Activated CD4-positive, alpha-beta T cell treated with anti-CD3 and anti-CD28 coated beads for 36 hours (primary cell): ENCODE measurements at regions not wholly inside any gene's neighbourhood (a gene's known extent, or its start where the extent isn't known, plus 50 kb on each side); places are given as distances from the start of the nearest gene placed in this dataset.

Source experiments
- ATAC-seq: fragments of 200-7000 bp; cut with Tn5 transposase; one replicate; pipeline ENCODE4 v1.10.0; 2021; ENCODE audit warnings: mild to moderate bottlenecking, moderate library complexity
- CTCF ChIA-PET: fragments of 350-600 bp; sonication (Branson Sonifier 250); formaldehyde crosslinking; loops from one replicate; lab custom pipeline; 2021; ENCODE audit warnings: antibody characterized with exemption; lab: Charles Lee
- POLR2A ChIA-PET: fragments of 350-600 bp; sonication (Branson Sonifier 250); formaldehyde crosslinking; loops from one replicate; lab custom pipeline; 2021; ENCODE audit warnings: antibody characterized with exemption, inconsistent platforms; lab: Charles Lee
- DNase-seq: peaks from one replicate; pipeline ENCODE4 v3.0.0-alpha.2; 2020
- H3K27ac Mint-ChIP-seq: one replicate; pipeline ENCODE4 v1.8.0; 2021; ENCODE audit warnings: mixed read lengths
- H3K27me3 Mint-ChIP-seq: one replicate; pipeline ENCODE4 v1.8.0; 2021; ENCODE audit warnings: mixed read lengths
- H3K36me3 Mint-ChIP-seq: one replicate; pipeline ENCODE4 v1.8.0; 2021; ENCODE audit warnings: low read depth, mixed read lengths
- H3K4me1 Mint-ChIP-seq: one replicate; pipeline ENCODE4 v1.8.0; 2021; ENCODE audit warnings: mixed read lengths
- H3K4me3 Mint-ChIP-seq: one replicate; pipeline ENCODE4 v1.8.0; 2021; ENCODE audit warnings: mild to moderate bottlenecking, moderate library complexity, mixed read lengths
- H3K9me3 Mint-ChIP-seq: one replicate; pipeline ENCODE4 v1.8.0; 2021; ENCODE audit warnings: low read depth, mixed read lengths
- intact Hi-C, 2 experiments: fragments of 100-400 bp; cut with DNase I in 1 of 2; cut with micrococcal nuclease in 1 of 2; formaldehyde crosslinking; loops; one replicate each; pipeline versions ENCODE4 v1.14.2 to v1.15.1; 2022 to 2024; cut with DNase I, micrococcal nuclease

GRCh38 chr5:130272837-130273236 lies 368.6 kb downstream of the CHSY3 start:
- peaks cover 7% of the 10 kb centered on the region for H3K27me3 Mint-ChIP-seq
- no peak overlapping the region for H3K4me3 Mint-ChIP-seq
- POLR2A ChIA-PET, result no interaction called here
- no peak for DNase-seq
- H3K36me3 Mint-ChIP-seq, result no peaks in the 10 kb centered on the region
- ATAC-seq, result no peak
- H3K27ac Mint-ChIP-seq, result no peak overlapping the region
- H3K4me1 Mint-ChIP-seq, result no peaks in the 10 kb centered on the region
- intact Hi-C loops, result no loop called here
- no peaks in the 10 kb centered on the region for H3K9me3 Mint-ChIP-seq
- CTCF ChIA-PET, result no interaction called here

DNA sequence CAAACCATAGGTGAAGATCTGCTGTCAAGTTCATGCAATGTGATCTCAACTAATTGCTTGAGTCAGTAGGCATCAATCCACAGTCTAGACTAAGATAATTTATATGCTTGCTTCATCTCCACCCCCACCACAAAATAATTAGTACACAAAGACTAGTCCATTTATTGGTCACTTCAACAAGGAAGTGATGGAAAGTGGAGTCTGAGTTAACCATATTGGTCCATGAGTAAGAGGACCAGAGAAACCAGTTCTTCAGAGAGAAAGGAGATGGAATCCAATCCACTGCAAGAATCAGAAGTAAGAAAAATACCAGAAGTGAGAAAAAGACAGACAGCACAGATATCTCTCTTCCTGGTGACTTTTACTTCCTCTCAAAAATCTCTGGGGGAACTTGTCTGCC lies 366.5 kb downstream of the CHSY3 start:
- peaks cover 7% of the 10 kb centered on the region for H3K27me3 Mint-ChIP-seq
- ChIA-PET POLR2A (no interaction called here), CTCF (no interaction called here)
- no peaks in the 10 kb centered on the region for H3K4me1 Mint-ChIP-seq
- H3K4me3 Mint-ChIP-seq, result no peak overlapping the region
- H3K9me3 Mint-ChIP-seq, result peaks cover 2% of the 10 kb centered on the region
- DNase-seq (no peak), ATAC-seq (no peak)
- no peak overlapping the region for H3K27ac Mint-ChIP-seq
- no peaks in the 10 kb centered on the region for H3K36me3 Mint-ChIP-seq
- intact Hi-C loops, result no loop called here

DNA sequence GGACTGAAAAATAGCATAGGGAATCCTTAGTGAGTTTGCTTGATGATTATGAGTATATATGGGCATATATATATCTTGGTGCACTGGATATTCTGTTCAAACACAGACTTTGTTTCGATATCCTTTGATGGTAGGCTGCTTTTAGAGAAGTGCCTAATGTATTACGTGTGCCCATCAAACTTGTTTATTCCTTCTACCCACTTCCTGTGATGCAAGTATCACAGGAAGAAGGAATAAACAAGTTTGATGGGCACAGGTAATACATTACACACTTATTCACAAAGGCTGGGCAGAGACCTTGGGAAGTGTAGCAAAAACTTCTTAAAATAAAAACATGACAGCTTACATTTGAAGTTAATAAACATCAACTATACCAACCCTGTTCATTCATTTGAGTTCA lies 364.2 kb downstream of the CHSY3 start:
- no peak overlapping the region for H3K27ac Mint-ChIP-seq
- H3K9me3 Mint-ChIP-seq, result peaks cover 2% of the 10 kb centered on the region
- ATAC-seq, result no peak
- H3K36me3 Mint-ChIP-seq, result no peaks in the 10 kb centered on the region
- H3K4me1 Mint-ChIP-seq, result no peaks in the 10 kb centered on the region
- POLR2A ChIA-PET, result no interaction called here
- H3K27me3 Mint-ChIP-seq, result peaks cover 7% of the 10 kb centered on the region
- no peak for DNase-seq
- intact Hi-C loops, result no loop called here
- H3K4me3 Mint-ChIP-seq, result no peak overlapping the region
- CTCF ChIA-PET, result no interaction called here

GRCh38 chr5:130267926-130268325 lies 363.7 kb downstream of the CHSY3 start:
- H3K36me3 Mint-ChIP-seq, result no peaks in the 10 kb centered on the region
- H3K4me1 Mint-ChIP-seq, result no peaks in the 10 kb centered on the region
- intact Hi-C loops, result no loop called here
- DNase-seq (no peak), ATAC-seq (no peak)
- ChIA-PET POLR2A (no interaction called here), CTCF (no interaction called here)
- peaks cover 2% of the 10 kb centered on the region for H3K9me3 Mint-ChIP-seq
- peaks cover 7% of the 10 kb centered on the region for H3K27me3 Mint-ChIP-seq
- H3K27ac Mint-ChIP-seq, result no peak overlapping the region
- H3K4me3 Mint-ChIP-seq, result no peak overlapping the region

GRCh38 chr5:130260481-130260880 lies 356.2 kb downstream of the CHSY3 start:
- Mint-ChIP-seq H3K27ac (no peak overlapping the region), H3K9me3 (no peaks in the 10 kb centered on the region), H3K4me1 (no peaks in the 10 kb centered on the region), H3K27me3 (no peaks in the 10 kb centered on the region), H3K36me3 (no peaks in the 10 kb centered on the region), H3K4me3 (no peak overlapping the region)
- ChIA-PET CTCF (no interaction called here), POLR2A (no interaction called here)
- ATAC-seq (no peak), DNase-seq (no peak)
- intact Hi-C loops, result no loop called here

DNA sequence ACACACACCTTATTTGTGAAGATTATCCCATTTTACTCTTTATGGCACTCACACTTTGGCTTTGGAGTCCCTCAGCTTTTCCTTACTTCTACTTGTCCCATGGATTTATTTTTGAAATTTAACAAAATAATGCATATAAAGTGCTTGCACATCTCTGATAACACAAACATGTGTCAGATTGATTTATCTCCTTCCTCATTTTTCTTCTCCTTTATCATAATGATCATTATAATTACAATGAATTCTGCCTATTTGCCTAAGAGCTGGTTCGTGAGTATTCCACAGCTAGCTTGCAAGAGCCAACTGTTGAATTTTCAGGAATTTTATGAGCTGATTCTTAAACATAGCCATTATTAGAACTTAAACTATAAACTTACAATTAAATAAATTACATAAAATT lies 347.7 kb downstream of the CHSY3 start:
- ChIA-PET CTCF (interaction anchor here (1.5 kb wide), 1 partner anchor 20 kb away, joined by 3 read pairs; no protein-coding TSS in a partner anchor), POLR2A (no interaction called here)
- no peak overlapping the region for H3K4me3 Mint-ChIP-seq
- no peaks in the 10 kb centered on the region for H3K36me3 Mint-ChIP-seq
- ATAC-seq, result no peak
- no peak overlapping the region for H3K27ac Mint-ChIP-seq
- intact Hi-C loops, result no loop called here
- H3K27me3 Mint-ChIP-seq, result no peaks in the 10 kb centered on the region
- H3K4me1 Mint-ChIP-seq, result no peaks in the 10 kb centered on the region
- H3K9me3 Mint-ChIP-seq, result no peaks in the 10 kb centered on the region
- no peak for DNase-seq

GRCh38 chr5:130243641-130244040 lies 339.4 kb downstream of the CHSY3 start:
- Mint-ChIP-seq H3K27me3 (no peaks in the 10 kb centered on the region), H3K9me3 (no peaks in the 10 kb centered on the region), H3K4me1 (no peaks in the 10 kb centered on the region), H3K4me3 (no peak overlapping the region), H3K27ac (no peak overlapping the region), H3K36me3 (no peaks in the 10 kb centered on the region)
- intact Hi-C loops, result no loop called here
- ChIA-PET CTCF (no interaction called here), POLR2A (no interaction called here)
- DNase-seq (no peak), ATAC-seq (no peak)

GRCh38 chr5:130237721-130238120 lies 333.5 kb downstream of the CHSY3 start:
- CTCF ChIA-PET, result no interaction called here
- Mint-ChIP-seq H3K36me3 (no peaks in the 10 kb centered on the region), H3K27me3 (peaks cover 2% of the 10 kb centered on the region), H3K4me3 (no peak overlapping the region), H3K4me1 (no peaks in the 10 kb centered on the region), H3K9me3 (no peaks in the 10 kb centered on the region), H3K27ac (no peak overlapping the region)
- DNase-seq (no peak), ATAC-seq (no peak)
- POLR2A ChIA-PET, result no interaction called here
- intact Hi-C loops, result no loop called here
